Prostate gland (tissue), 2 donors: ENCODE measurements at regions not wholly inside any gene's neighbourhood (a gene's known extent, or its start where the extent isn't known, plus 50 kb on each side); places are given as distances from the start of the nearest gene placed in this dataset.

Experiments
- DNase-seq: peaks from one replicate; pipeline ENCODE4 v3.0.0-alpha.2; 2019; ENCODE audit warnings: low spot score
- H3K27ac ChIP-seq, 2 donors: fragments of 200-600 bp; sonication (generic); 2 replicates each; pipeline ENCODE4 v1.5.1; 2017 to 2019
- H3K27me3 ChIP-seq: fragments of 200-600 bp; sonication (generic); replicated peaks from 2 replicates; pipeline ENCODE4 v1.5.1; 2019; ENCODE audit not compliant: insufficient read depth
- H3K36me3 ChIP-seq, 2 donors: fragments of 200-600 bp; sonication (generic); 1 replicate in 1 of 2; 2 replicates in 1 of 2; pipeline versions ENCODE4 v1.5.1 to v1.8.1; 2017 to 2019
- H3K4me1 ChIP-seq: fragments of 200-600 bp; sonication (generic); replicated peaks from 2 replicates; pipeline ENCODE4 v1.5.1; 2019
- H3K4me3 ChIP-seq, 2 donors: fragments of 200-600 bp; sonication (generic); 2 replicates each; pipeline ENCODE4 v1.5.1; 2017 to 2019
- H3K9me3 ChIP-seq: fragments of 200-600 bp; sonication (generic); 2 replicates; pipeline ENCODE4 v1.5.1; 2017
- POLR2A ChIP-seq: fragments of 450-650 bp; IDR thresholded peaks from one replicate; pipeline ENCODE4 v1.6.1; 2016; ENCODE audit warnings: antibody characterized with exemption, mild to moderate bottlenecking
- POLR2AphosphoS5 ChIP-seq: sonication (generic); formaldehyde crosslinking; IDR thresholded peaks from one replicate; pipeline ENCODE4 v1.6.1; 2017; ENCODE audit warnings: antibody characterized with exemption
- WGBS: methylation state at CpG from one replicate; pipeline ENCODE4 v1.1.5; 2018; 5-methylcytosine and 5-hydroxymethylcytosine counted together
- intact Hi-C: fragments of 100-400 bp; cut with DNase I; formaldehyde crosslinking; loops from one replicate; pipeline ENCODE4 v1.14.2; 2022
- TF ChIP-seq, protein P1 (sequence below), 4 experiments: fragments of 200-600 bp in 2 of 4; fragments of 450-650 bp in 2 of 4; sonication (generic) in 2 of 4; IDR thresholded peaks; 1 replicate in 3 of 4; 2 replicates in 1 of 4; pipeline ENCODE4 v1.5.1; 2016 to 2019; ENCODE audit warnings: antibody characterized with exemption in 4 of 4, mild to moderate bottlenecking in 2 of 4, moderate library complexity in 2 of 4

DNA sequence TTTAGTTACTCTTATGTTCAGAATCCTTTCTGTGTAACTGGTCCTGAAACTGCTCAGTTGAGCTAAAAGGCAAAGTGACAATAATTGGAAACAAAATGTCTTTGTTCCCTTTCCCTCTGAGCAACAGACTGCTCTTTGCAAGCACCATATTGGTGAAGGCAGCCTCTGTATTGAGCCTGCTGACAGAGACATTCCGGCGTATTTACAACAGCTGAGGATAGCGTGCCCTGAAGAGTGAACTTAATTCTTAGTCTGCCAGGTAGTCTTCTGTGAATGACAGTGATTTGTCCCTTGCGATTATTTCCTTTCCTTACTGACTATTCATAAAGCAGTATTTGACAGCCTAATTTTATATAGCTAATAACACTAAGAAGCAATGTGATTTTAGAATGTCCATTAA, 239.1 kb downstream of the CPS1 start:
- no peaks in the 10 kb centered on the region for H3K27me3 ChIP-seq
- no peak overlapping the region for H3K27ac ChIP-seq
- TF ChIP-seq, protein P1, sequence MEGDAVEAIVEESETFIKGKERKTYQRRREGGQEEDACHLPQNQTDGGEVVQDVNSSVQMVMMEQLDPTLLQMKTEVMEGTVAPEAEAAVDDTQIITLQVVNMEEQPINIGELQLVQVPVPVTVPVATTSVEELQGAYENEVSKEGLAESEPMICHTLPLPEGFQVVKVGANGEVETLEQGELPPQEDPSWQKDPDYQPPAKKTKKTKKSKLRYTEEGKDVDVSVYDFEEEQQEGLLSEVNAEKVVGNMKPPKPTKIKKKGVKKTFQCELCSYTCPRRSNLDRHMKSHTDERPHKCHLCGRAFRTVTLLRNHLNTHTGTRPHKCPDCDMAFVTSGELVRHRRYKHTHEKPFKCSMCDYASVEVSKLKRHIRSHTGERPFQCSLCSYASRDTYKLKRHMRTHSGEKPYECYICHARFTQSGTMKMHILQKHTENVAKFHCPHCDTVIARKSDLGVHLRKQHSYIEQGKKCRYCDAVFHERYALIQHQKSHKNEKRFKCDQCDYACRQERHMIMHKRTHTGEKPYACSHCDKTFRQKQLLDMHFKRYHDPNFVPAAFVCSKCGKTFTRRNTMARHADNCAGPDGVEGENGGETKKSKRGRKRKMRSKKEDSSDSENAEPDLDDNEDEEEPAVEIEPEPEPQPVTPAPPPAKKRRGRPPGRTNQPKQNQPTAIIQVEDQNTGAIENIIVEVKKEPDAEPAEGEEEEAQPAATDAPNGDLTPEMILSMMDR (IDR thresholded peaks at IDR 0.05) = no peak
- TF ChIP-seq POLR2AphosphoS5 = no peak
- no peak overlapping the region for H3K4me3 ChIP-seq
- WGBS = 83% methylated on average over 4 of the region's 4 CpGs
- DNase-seq = no peak
- H3K36me3 ChIP-seq = no peaks in the 10 kb centered on the region
- H3K9me3 ChIP-seq = no peaks in the 10 kb centered on the region
- no peaks in the 10 kb centered on the region for H3K4me1 ChIP-seq
- intact Hi-C loops = no loop called here

DNA sequence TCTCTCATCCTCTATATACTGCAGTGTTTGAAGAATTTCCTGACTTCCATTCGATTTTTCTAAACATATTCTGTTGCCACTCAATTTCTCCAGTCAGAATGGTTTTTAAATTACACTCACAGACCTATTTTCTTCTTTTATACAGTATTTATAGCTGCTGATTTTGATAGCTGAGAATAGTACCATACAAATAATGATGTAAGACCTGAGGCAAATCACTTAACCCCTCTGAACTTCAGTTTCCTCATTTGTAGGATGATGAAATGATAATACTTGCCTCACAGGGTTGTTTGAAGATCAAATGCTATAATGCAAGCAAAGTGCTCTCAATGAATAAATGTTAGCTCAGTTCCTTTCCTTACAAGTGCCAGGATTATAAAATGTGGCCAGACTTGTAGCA, 241.8 kb downstream of the CPS1 start:
- Histone ChIP-seq H3K27ac (no peak overlapping the region), H3K27me3 (no peaks in the 10 kb centered on the region), H3K4me1 (no peaks in the 10 kb centered on the region), H3K36me3 (no peaks in the 10 kb centered on the region), H3K4me3 (no peak overlapping the region), H3K9me3 (no peaks in the 10 kb centered on the region)
- no peak for DNase-seq
- no peak for TF ChIP-seq POLR2AphosphoS5
- TF ChIP-seq, protein P1 (IDR thresholded peaks at IDR 0.05) = no peak
- no peak for TF ChIP-seq POLR2A
- 34% methylated on average over 1 of the region's 1 CpG for WGBS
- intact Hi-C loops = no loop called here

DNA sequence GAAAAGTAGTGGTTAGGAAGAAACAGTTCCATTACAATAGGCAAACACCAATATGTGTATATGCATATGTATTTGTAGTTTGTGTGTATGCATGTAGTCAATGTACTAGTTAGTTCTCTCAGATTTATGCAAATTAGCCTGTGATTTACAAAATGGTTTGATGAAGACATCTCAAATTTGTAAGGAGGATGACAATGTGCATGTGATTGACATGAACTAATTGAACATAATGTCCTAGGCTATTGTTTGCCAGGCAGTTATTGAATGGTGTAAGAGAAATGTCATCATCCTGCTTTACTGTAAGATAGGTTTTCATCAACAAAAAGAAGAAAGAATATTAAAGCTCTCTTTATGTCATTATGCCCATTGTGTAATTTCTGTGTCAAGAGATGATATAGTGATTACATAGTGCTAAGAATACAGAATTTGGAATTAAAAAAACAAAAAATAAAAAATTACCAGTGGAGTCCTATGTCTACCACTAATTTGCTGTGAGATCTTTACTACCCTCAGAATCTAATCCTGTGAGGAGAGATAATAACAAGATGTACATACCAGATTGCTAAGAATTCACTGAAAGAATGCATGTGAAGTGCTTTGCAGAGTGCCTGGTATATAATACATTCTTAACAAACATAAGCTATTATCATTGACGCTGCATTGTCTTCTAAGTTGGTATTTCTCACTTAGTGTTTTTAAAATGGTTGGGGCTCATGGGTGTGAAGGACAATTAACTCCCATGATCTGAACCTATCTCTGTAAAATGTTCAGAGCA, 258.0 kb downstream of the CPS1 start:
- Histone ChIP-seq H3K9me3 (no peaks in the 10 kb centered on the region), H3K36me3 (no peaks in the 10 kb centered on the region), H3K4me1 (no peaks in the 10 kb centered on the region), H3K27ac (no peak overlapping the region), H3K4me3 (no peak overlapping the region), H3K27me3 (no peaks in the 10 kb centered on the region)
- intact Hi-C loops = no loop called here
- WGBS = 81% methylated on average over 1 of the region's 1 CpG
- TF ChIP-seq POLR2A = no peak
- TF ChIP-seq, protein P1 (IDR thresholded peaks at IDR 0.05) = no peak
- no peak for TF ChIP-seq POLR2AphosphoS5
- no peak for DNase-seq

DNA sequence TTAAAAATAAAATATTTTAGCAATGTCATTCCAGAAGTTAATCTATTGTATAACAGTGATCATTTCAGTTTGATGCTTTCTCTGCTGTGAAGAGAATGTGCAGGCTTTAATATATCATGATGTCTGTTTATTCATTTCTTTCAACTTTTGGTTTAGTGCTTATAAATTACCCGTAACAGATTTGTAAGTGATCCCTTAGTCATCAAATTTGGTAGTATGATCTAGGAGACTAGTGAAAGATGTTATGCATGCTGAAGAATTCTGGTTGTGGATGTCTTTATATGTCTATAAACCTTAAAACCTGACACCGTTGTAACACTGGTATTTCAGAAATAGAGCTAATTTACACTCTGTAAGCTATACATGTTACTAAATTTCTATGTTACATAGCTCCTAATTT, 260.4 kb downstream of the CPS1 start:
- TF ChIP-seq POLR2AphosphoS5 (no peak), POLR2A (no peak)
- TF ChIP-seq, protein P1 (IDR thresholded peaks at IDR 0.05) = no peak
- intact Hi-C loops = no loop called here
- Histone ChIP-seq H3K27me3 (no peaks in the 10 kb centered on the region), H3K4me3 (no peak overlapping the region), H3K36me3 (no peaks in the 10 kb centered on the region), H3K4me1 (no peaks in the 10 kb centered on the region), H3K9me3 (no peaks in the 10 kb centered on the region), H3K27ac (no peak overlapping the region)
- DNase-seq = no peak
- WGBS = 77% methylated on average over 2 of the region's 2 CpGs

DNA sequence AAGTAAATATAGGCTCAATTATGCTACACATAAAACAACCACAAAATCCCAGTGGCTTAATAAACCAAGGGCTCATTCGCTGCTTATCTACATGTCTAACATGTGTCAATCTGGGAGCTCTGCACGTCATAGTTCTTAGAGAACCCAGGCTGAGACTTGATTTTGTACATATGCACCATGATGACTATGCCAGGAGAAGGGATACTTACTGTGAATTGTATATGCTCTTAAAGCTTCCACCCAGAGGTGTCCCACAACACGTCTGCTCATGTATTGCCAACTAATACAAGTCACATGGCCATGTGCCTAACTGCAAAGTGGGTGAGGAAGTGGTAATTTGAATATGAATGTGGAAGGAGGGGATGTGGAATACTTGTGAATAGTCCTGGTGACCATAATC, 262.1 kb downstream of the CPS1 start:
- no peaks in the 10 kb centered on the region for H3K36me3 ChIP-seq
- H3K27ac ChIP-seq = no peak overlapping the region
- intact Hi-C loops = no loop called here
- no peak for DNase-seq
- TF ChIP-seq POLR2AphosphoS5 (no peak), POLR2A (no peak)
- TF ChIP-seq, protein P1 (IDR thresholded peaks at IDR 0.05) = no peak
- no peaks in the 10 kb centered on the region for H3K4me1 ChIP-seq
- no peaks in the 10 kb centered on the region for H3K27me3 ChIP-seq
- no peak overlapping the region for H3K4me3 ChIP-seq
- 44% methylated on average over 3 of the region's 3 CpGs for WGBS
- H3K9me3 ChIP-seq = no peaks in the 10 kb centered on the region
